ENCODE measurements at regions not wholly inside any gene's neighbourhood (a gene's known extent, or its start where the extent isn't known, plus 50 kb on each side); places are given as distances from the start of the nearest gene placed in this dataset.
A peak's percentile ranks its signal among the peaks of the same experiment; 100 is the strongest.

DNA sequence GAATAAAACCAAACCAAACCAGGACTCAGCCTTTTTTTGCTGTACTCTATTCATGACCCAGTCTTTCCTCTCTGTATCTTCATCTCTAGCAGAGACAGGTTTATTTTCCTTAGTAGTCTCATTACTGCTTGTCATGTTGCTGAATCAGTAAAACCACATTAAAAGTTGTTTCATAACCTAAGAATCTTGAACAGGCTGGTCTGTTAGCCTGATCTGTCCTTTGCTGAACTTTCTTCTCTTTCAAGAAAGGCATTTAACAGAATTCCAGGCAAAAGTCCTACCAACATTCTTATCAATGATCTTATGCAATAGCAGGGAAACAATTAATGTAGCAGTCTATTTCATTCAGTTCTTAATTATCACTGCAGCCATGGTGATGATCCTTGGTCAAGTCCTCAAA is 197.7 kb downstream of the CASP12 start:
- no peak overlapping the region for H3K4me3 ChIP-seq (ENCODE audit: low read depth, low read length)
- TF ChIP-seq, protein P1, sequence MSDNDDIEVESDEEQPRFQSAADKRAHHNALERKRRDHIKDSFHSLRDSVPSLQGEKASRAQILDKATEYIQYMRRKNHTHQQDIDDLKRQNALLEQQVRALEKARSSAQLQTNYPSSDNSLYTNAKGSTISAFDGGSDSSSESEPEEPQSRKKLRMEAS (IDR thresholded peaks at IDR 0.05; ENCODE audit: low read depth, low read length) = no peak
- TF ChIP-seq, protein P2, sequence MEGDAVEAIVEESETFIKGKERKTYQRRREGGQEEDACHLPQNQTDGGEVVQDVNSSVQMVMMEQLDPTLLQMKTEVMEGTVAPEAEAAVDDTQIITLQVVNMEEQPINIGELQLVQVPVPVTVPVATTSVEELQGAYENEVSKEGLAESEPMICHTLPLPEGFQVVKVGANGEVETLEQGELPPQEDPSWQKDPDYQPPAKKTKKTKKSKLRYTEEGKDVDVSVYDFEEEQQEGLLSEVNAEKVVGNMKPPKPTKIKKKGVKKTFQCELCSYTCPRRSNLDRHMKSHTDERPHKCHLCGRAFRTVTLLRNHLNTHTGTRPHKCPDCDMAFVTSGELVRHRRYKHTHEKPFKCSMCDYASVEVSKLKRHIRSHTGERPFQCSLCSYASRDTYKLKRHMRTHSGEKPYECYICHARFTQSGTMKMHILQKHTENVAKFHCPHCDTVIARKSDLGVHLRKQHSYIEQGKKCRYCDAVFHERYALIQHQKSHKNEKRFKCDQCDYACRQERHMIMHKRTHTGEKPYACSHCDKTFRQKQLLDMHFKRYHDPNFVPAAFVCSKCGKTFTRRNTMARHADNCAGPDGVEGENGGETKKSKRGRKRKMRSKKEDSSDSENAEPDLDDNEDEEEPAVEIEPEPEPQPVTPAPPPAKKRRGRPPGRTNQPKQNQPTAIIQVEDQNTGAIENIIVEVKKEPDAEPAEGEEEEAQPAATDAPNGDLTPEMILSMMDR (IDR thresholded peaks at IDR 0.05; ENCODE audit: low read depth, low read length) = no peak
- TF ChIP-seq POLR2A (IDR thresholded peaks at IDR 0.05; ENCODE audit: extremely low read depth, insufficient read length) (no peak), MYC (IDR thresholded peaks at IDR 0.05; ENCODE audit: low read depth, low read length) (no peak)
- no peak for DNase-seq (ENCODE audit: low read depth)

DNA sequence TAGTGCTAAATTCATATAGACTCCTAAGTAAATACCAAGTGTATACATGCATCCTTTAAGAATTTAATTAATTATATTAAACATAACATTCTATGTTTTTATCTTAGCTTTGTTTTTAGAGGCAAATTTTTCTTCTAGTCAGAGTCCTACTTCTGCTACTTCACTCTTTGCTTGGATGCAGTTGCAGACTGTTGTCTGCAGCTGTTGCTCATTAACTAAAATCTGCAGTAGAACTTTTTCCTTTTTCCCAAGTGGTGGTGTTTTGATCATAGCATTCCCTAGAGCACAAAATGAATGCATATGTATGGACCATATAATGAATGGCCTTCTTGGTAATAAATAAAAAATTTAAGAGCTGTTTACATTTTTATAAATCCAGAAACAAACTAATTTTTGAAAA is 198.3 kb downstream of the CASP12 start:
- no peak overlapping the region for H3K4me3 ChIP-seq (ENCODE audit: low read depth, low read length)
- TF ChIP-seq, protein P1 (IDR thresholded peaks at IDR 0.05; ENCODE audit: low read depth, low read length) = no peak
- TF ChIP-seq POLR2A (IDR thresholded peaks at IDR 0.05; ENCODE audit: extremely low read depth, insufficient read length) = no peak
- no peak for TF ChIP-seq MYC (IDR thresholded peaks at IDR 0.05; ENCODE audit: low read depth, low read length)
- TF ChIP-seq, protein P2 (IDR thresholded peaks at IDR 0.05; ENCODE audit: low read depth, low read length) = no peak
- DNase-seq (ENCODE audit: low read depth) = no peak

DNA sequence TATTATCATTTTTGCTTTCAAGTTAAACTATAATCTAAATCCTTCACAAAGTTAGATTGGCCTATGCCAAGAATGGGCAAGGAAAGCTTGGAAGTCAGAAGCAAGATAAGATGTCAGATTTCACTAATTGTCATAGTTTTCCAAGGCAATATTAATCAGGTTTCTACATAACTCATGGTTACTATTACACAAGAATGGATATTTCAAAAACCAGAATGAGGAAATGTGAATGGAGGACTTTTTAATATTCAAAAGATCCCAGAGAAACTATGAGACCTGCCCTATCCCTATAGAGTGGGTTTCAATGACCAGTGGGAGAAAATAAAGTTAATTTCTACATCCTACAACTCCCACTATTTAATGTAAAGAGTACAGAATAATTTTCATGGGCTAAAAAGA is 203.2 kb downstream of the CASP12 start:
- TF ChIP-seq MYC (IDR thresholded peaks at IDR 0.05; ENCODE audit: low read depth, low read length) (no peak), POLR2A (IDR thresholded peaks at IDR 0.05; ENCODE audit: extremely low read depth, insufficient read length) (no peak)
- TF ChIP-seq, protein P1 (IDR thresholded peaks at IDR 0.05; ENCODE audit: low read depth, low read length) = no peak
- TF ChIP-seq, protein P2 (IDR thresholded peaks at IDR 0.05; ENCODE audit: low read depth, low read length) = no peak
- DNase-seq (ENCODE audit: low read depth) = no peak
- no peak overlapping the region for H3K4me3 ChIP-seq (ENCODE audit: low read depth, low read length)

DNA sequence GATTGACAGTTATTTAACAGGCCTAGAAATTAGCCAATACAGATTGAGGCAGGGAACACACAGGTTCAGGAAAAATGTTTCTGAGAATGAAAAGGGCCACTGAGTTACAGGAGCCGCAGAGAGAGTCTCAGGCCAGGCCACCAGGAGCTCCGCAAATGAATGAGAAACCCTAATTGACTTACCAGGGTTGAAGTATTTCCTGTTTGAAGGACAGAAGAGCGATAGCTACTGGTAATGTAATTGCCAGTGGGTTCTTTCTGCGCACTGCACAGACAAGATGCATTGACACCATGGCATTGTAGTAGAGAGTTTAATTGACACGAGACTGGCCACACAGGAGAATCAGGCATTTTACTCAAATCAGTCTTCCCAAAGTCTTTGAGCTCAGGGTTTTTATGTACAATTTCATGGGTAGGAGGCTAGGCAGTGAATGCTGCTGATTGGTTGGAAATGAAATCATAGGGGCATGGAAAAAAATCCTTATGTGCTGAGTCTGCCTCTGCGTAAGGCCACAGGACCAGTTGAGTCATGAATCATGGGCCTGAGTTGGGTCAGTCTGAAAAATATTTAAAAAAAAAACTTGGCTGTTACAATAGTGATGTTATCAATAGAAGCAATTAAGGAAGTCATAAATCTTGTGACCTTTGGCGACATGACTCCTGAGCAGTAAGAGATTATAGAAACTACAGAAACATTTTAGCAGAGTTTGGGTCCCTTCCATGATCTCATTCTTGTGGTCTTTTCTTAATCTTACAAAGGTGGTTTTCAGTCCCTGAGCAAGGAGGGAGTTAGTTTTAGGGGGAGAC is 203.8 kb downstream of the CASP12 start:
- no peak overlapping the region for H3K4me3 ChIP-seq (ENCODE audit: low read depth, low read length)
- TF ChIP-seq, protein P2 (IDR thresholded peaks at IDR 0.05; ENCODE audit: low read depth, low read length) = no peak
- TF ChIP-seq MYC (IDR thresholded peaks at IDR 0.05; ENCODE audit: low read depth, low read length) (no peak), POLR2A (IDR thresholded peaks at IDR 0.05; ENCODE audit: extremely low read depth, insufficient read length) (no peak)
- TF ChIP-seq, protein P1 (IDR thresholded peaks at IDR 0.05; ENCODE audit: low read depth, low read length) = no peak
- DNase-seq (ENCODE audit: low read depth) = peak; percentile 24

DNA sequence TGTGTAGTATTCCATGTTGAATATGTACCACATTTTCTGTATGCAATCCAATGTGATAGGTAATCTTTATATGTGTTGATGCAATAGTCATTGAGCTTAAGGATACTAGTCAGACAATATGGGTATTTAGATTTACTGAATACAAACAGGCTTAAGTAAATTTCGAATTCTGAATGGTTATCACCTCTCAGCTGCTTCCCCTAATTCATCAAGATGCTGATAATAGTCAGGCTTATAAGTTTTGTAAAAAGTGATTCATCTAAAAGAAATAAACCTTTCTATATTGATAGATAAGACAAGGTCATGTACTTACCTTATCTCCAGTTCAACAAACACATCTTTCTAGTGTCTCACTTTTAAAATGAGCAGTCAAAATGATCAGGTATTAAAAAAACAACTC is 205.5 kb downstream of the CASP12 start:
- TF ChIP-seq, protein P1 (IDR thresholded peaks at IDR 0.05; ENCODE audit: low read depth, low read length) = no peak
- no peak for TF ChIP-seq MYC (IDR thresholded peaks at IDR 0.05; ENCODE audit: low read depth, low read length)
- TF ChIP-seq POLR2A (IDR thresholded peaks at IDR 0.05; ENCODE audit: extremely low read depth, insufficient read length) = no peak
- TF ChIP-seq, protein P2 (IDR thresholded peaks at IDR 0.05; ENCODE audit: low read depth, low read length) = no peak
- H3K4me3 ChIP-seq (ENCODE audit: low read depth, low read length) = no peak overlapping the region
- DNase-seq (ENCODE audit: low read depth) = no peak
